Neuronal stem cell (in vitro differentiated cells): ENCODE measurements at regions not wholly inside any gene's neighbourhood (a gene's known extent, or its start where the extent isn't known, plus 50 kb on each side); places are given as distances from the start of the nearest gene placed in this dataset.

ENCODE experiments used
- DNase-seq: peaks from one replicate; pipeline ENCODE4 v3.0.0-alpha.2; 2013; ENCODE audit warnings: low spot score
- H2AFZ ChIP-seq: one replicate; pipeline ENCODE4 v1.6.1; 2013; ENCODE audit warnings: mild to moderate bottlenecking, low read length, inconsistent platforms
- H2AK5ac ChIP-seq: 2 replicates; pipeline ENCODE4 v1.6.1; 2013; ENCODE audit warnings: low read depth, mild to moderate bottlenecking, inconsistent platforms, low read length, moderate library complexity, mixed read lengths
- H2BK120ac ChIP-seq: 2 replicates; pipeline ENCODE4 v1.6.1; 2013; ENCODE audit warnings: low read depth, mild to moderate bottlenecking, inconsistent platforms, low read length, moderate library complexity, mixed read lengths
- H2BK12ac ChIP-seq: one replicate; pipeline ENCODE4 v1.6.1; 2013; ENCODE audit warnings: low read length, inconsistent platforms
- H2BK15ac ChIP-seq: 2 replicates; pipeline ENCODE4 v1.6.1; 2013; ENCODE audit warnings: mild to moderate bottlenecking, low read length, inconsistent platforms, mixed read lengths
- H2BK5ac ChIP-seq: one replicate; pipeline ENCODE4 v1.6.1; 2013; ENCODE audit warnings: inconsistent platforms, mild to moderate bottlenecking, low read length, moderate library complexity
- H3K14ac ChIP-seq: one replicate; pipeline ENCODE4 v1.6.1; 2013; ENCODE audit warnings: low read length, inconsistent platforms
- H3K18ac ChIP-seq: 2 replicates; pipeline ENCODE4 v1.6.1; 2013; ENCODE audit warnings: low read length, inconsistent platforms
- H3K23ac ChIP-seq: 2 replicates; pipeline ENCODE4 v1.6.1; 2013; ENCODE audit warnings: low read depth, mild to moderate bottlenecking, mixed read lengths, low read length, inconsistent platforms; ENCODE audit not compliant: poor library complexity
- H3K27ac ChIP-seq: replicated peaks from 3 replicates; pipeline ENCODE4 v1.5.1; 2013; ENCODE audit warnings: low read length, inconsistent platforms
- H3K27me3 ChIP-seq, 3 experiments: 2 replicates each; pipeline ENCODE4 v1.6.1; 2013; ENCODE audit warnings: low read length in 3 of 3, mild to moderate bottlenecking in 2 of 3, inconsistent platforms in 1 of 3, low read depth in 1 of 3, mixed read lengths in 1 of 3, moderate library complexity in 1 of 3; ENCODE audit not compliant: control insufficient read depth in 3 of 3, insufficient read depth in 3 of 3
- H3K36me3 ChIP-seq, 2 donors: replicated peaks in 1 of 2; 2 replicates each; pipeline ENCODE4 v1.6.1; 2013; ENCODE audit warnings: low read length in 2 of 2; ENCODE audit not compliant: control insufficient read depth in 2 of 2, insufficient read depth in 2 of 2
- H3K4ac ChIP-seq: 2 replicates; pipeline ENCODE4 v1.6.1; 2013; ENCODE audit warnings: inconsistent platforms, mild to moderate bottlenecking, low read length, moderate library complexity
- H3K4me1 ChIP-seq, 2 donors: 1 replicate in 1 of 2; 2 replicates in 1 of 2; pipeline ENCODE4 v1.6.1; 2013; ENCODE audit warnings: low read length in 2 of 2, low read depth in 1 of 2; ENCODE audit not compliant: control insufficient read depth in 2 of 2, insufficient read depth in 1 of 2
- H3K4me2 ChIP-seq: one replicate; pipeline ENCODE4 v1.6.1; 2013; ENCODE audit warnings: mild to moderate bottlenecking, low read length, inconsistent platforms; ENCODE audit not compliant: insufficient read depth, poor library complexity, severe bottlenecking
- H3K4me3 ChIP-seq, 2 donors: 2 replicates each; pipeline ENCODE4 v1.5.1; 2013; ENCODE audit warnings: low read length in 2 of 2, mild to moderate bottlenecking in 2 of 2, inconsistent platforms in 1 of 2, moderate library complexity in 1 of 2
- H3K79me1 ChIP-seq: one replicate; pipeline ENCODE4 v1.6.1; 2013; ENCODE audit warnings: low read depth, mild to moderate bottlenecking, inconsistent platforms, low read length, moderate library complexity
- H3K9ac ChIP-seq: one replicate; pipeline ENCODE4 v1.6.1; 2013; ENCODE audit warnings: mild to moderate bottlenecking, low read depth, low read length, inconsistent platforms; ENCODE audit not compliant: poor library complexity
- H3K9me3 ChIP-seq, 2 donors: replicated peaks in 1 of 2; 2 replicates each; pipeline versions ENCODE3 to v1.6.1; 2013; ENCODE audit warnings: low read length in 2 of 2, mild to moderate bottlenecking in 2 of 2, inconsistent platforms in 1 of 2, low read depth in 1 of 2, mixed read lengths in 1 of 2, moderate library complexity in 1 of 2; ENCODE audit not compliant: control insufficient read depth in 2 of 2, insufficient read depth in 1 of 2
- H4K8ac ChIP-seq: one replicate; pipeline ENCODE4 v1.6.1; 2013; ENCODE audit warnings: low read depth, mild to moderate bottlenecking, inconsistent platforms, low read length, moderate library complexity
- H4K91ac ChIP-seq: one replicate; pipeline ENCODE4 v1.6.1; 2013; ENCODE audit warnings: low read length, low read depth, mild to moderate bottlenecking, inconsistent platforms; ENCODE audit not compliant: poor library complexity
- WGBS, 2 donors: extraction: QIAGEN DNeasy Blood & Tissue Kit; methylation state at CpG; one replicate each; pipeline ENCODE4 v1.1.7; 2013; ENCODE audit warnings: missing lambda C conversion rate in 2 of 2, mixed read lengths in 1 of 2; ENCODE audit not compliant: insufficient read length in 2 of 2, insufficient replicate concordance in 1 of 2; ENCODE audit errors: extremely low coverage in 2 of 2; 5-methylcytosine and 5-hydroxymethylcytosine counted together

GRCh38 chr1:101613546-101613945, 376.7 kb downstream of the S1PR1 start:
- Histone ChIP-seq H3K18ac (no peak overlapping the region), H2BK12ac (no peak overlapping the region), H2BK15ac (no peak overlapping the region), H3K4me3 (no peak overlapping the region), H3K4me1 (no peaks in the 10 kb centered on the region), H2BK120ac (no peak overlapping the region), H3K9me3 (peaks cover 2 to 8% of the 10 kb centered on the region in 2 donors), H3K9ac (no peak overlapping the region), H4K91ac (no peak overlapping the region), H2AK5ac (no peak overlapping the region), H3K27ac (no peak overlapping the region), H3K4ac (no peak overlapping the region), H3K4me2 (no peak overlapping the region), H4K8ac (no peak overlapping the region), H2AFZ (no peak overlapping the region), H3K14ac (no peak overlapping the region), H3K79me1 (no peaks in the 10 kb centered on the region), H3K23ac (no peak overlapping the region), H3K36me3 (no peaks in the 10 kb centered on the region), H3K27me3 (no peaks in the 10 kb centered on the region), H2BK5ac (no peak overlapping the region)
- no peak for DNase-seq

GRCh38 chr1:101618900-101619299, 377.8 kb downstream of the OLFM3 start:
- no peak for DNase-seq
- Histone ChIP-seq H3K4me1 (peaks cover 0 to 4% of the 10 kb centered on the region in 2 donors), H3K4me2 (no peak overlapping the region), H2AK5ac (no peak overlapping the region), H4K91ac (no peak overlapping the region), H3K9me3 (no peaks in the 10 kb centered on the region), H2BK12ac (no peak overlapping the region), H3K4ac (no peak overlapping the region), H4K8ac (no peak overlapping the region), H2BK120ac (no peak overlapping the region), H3K23ac (no peak overlapping the region), H3K4me3 (peak overlapping the region in 1 of 2 donors; percentile 8), H3K18ac (no peak overlapping the region), H3K27me3 (no peaks in the 10 kb centered on the region), H2BK5ac (no peak overlapping the region), H2BK15ac (no peak overlapping the region), H3K14ac (no peak overlapping the region), H2AFZ (no peak overlapping the region), H3K36me3 (no peaks in the 10 kb centered on the region), H3K79me1 (no peaks in the 10 kb centered on the region), H3K27ac (no peak overlapping the region), H3K9ac (no peak overlapping the region)
- WGBS, 2 donors = no CpG with 5 or more reads among the region's 5 CpGs

- no peak overlapping the region for H2BK15ac ChIP-seq
- H2AFZ ChIP-seq = no peak overlapping the region
- no peak for DNase-seq
- H3K79me1 ChIP-seq = no peaks in the 10 kb centered on the region
- H3K23ac ChIP-seq = no peak overlapping the region
- no peak overlapping the region for H3K4me2 ChIP-seq
- H3K4ac ChIP-seq = no peak overlapping the region
- no peaks in the 10 kb centered on the region for H3K9me3 ChIP-seq
- H3K36me3 ChIP-seq = no peaks in the 10 kb centered on the region
- H4K8ac ChIP-seq = no peak overlapping the region
- no peaks in the 10 kb centered on the region for H3K27me3 ChIP-seq
- no peak overlapping the region for H2BK12ac ChIP-seq
- H3K14ac ChIP-seq = no peak overlapping the region
- no peak overlapping the region for H2AK5ac ChIP-seq
- no CpG with 5 or more reads among the region's 5 CpGs for WGBS, 2 donors
- H3K27ac ChIP-seq = no peak overlapping the region
- H3K4me1 ChIP-seq = peaks cover 0 to 1% of the 10 kb centered on the region in 2 donors
- no peak overlapping the region for H2BK120ac ChIP-seq
- no peak overlapping the region for H4K91ac ChIP-seq
- H2BK5ac ChIP-seq = no peak overlapping the region
- H3K9ac ChIP-seq = no peak overlapping the region
- H3K4me3 ChIP-seq = no peak overlapping the region
- no peak overlapping the region for H3K18ac ChIP-seq
Measured at GRCh38 chr1:101632548-101633272, 364.0 kb downstream of the OLFM3 start.

DNA sequence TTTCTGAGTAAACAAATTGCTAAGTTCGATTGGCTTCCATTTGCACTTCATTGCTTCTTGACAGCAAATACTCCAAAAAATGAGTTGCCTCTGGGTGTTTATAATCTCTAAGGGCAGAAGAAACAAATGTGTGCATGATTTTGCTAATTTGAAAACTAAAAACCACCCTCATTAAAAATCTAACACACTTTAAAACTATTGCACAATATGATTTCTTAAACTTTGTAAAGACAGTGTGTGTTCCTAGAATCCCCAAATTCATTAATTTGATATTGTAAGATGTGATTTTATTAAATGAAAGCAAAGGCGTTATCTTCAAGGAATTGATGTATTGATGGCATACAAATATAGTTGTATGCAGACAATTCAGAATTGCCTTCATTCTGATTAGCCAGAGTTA, 350.9 kb downstream of the OLFM3 start:
- H3K18ac ChIP-seq = no peak overlapping the region
- H3K9me3 ChIP-seq = no peaks in the 10 kb centered on the region
- no peak overlapping the region for H3K4me3 ChIP-seq
- H4K91ac ChIP-seq = no peak overlapping the region
- no peak overlapping the region for H3K4ac ChIP-seq
- no peak overlapping the region for H3K23ac ChIP-seq
- no peaks in the 10 kb centered on the region for H3K36me3 ChIP-seq
- no peak overlapping the region for H2AK5ac ChIP-seq
- H3K27ac ChIP-seq = no peak overlapping the region
- H2BK12ac ChIP-seq = no peak overlapping the region
- no peak overlapping the region for H3K9ac ChIP-seq
- no peaks in the 10 kb centered on the region for H3K4me1 ChIP-seq
- WGBS, 2 donors = no CpG with 5 or more reads among the region's 2 CpGs
- no peak overlapping the region for H2BK15ac ChIP-seq
- no peak overlapping the region for H2BK120ac ChIP-seq
- no peak for DNase-seq
- H4K8ac ChIP-seq = no peak overlapping the region
- H3K27me3 ChIP-seq = no peaks in the 10 kb centered on the region
- H3K79me1 ChIP-seq = no peaks in the 10 kb centered on the region
- H3K4me2 ChIP-seq = no peak overlapping the region
- H2BK5ac ChIP-seq = no peak overlapping the region
- no peak overlapping the region for H2AFZ ChIP-seq
- no peak overlapping the region for H3K14ac ChIP-seq
